ENCODE measurements at regions not wholly inside any gene's neighbourhood (a gene's known extent, or its start where the extent isn't known, plus 50 kb on each side); places are given as distances from the start of the nearest gene placed in this dataset.

DNA sequence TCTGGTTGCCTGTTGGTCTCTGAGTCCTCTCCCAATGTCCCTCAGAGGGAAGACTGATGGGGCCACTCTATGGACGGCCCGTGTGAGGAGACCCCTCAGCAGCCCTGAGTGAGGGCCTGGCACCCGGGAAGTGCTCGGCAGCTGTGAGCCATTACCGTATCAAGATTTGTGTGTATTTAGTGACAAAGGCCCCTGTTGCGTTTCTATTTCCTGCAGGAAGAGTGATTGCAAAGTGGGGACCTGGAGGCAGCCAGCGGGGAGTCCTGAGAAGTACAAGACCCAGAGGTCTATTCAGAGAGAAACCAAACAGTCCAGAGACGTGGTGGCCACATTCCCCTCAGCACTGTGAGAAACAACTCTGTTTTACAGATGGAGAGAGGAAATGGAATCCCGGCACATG lies 51.1 kb upstream of the CHST15 start:
- DNase-seq (ENCODE audit: low read depth), result no peak
- H3K4me3 ChIP-seq (ENCODE audit: low read depth, low read length), result no peak overlapping the region
- TF ChIP-seq, protein P1, sequence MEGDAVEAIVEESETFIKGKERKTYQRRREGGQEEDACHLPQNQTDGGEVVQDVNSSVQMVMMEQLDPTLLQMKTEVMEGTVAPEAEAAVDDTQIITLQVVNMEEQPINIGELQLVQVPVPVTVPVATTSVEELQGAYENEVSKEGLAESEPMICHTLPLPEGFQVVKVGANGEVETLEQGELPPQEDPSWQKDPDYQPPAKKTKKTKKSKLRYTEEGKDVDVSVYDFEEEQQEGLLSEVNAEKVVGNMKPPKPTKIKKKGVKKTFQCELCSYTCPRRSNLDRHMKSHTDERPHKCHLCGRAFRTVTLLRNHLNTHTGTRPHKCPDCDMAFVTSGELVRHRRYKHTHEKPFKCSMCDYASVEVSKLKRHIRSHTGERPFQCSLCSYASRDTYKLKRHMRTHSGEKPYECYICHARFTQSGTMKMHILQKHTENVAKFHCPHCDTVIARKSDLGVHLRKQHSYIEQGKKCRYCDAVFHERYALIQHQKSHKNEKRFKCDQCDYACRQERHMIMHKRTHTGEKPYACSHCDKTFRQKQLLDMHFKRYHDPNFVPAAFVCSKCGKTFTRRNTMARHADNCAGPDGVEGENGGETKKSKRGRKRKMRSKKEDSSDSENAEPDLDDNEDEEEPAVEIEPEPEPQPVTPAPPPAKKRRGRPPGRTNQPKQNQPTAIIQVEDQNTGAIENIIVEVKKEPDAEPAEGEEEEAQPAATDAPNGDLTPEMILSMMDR (IDR thresholded peaks at IDR 0.05; ENCODE audit: control insufficient read depth, extremely low read depth, insufficient read depth), result no peak

DNA sequence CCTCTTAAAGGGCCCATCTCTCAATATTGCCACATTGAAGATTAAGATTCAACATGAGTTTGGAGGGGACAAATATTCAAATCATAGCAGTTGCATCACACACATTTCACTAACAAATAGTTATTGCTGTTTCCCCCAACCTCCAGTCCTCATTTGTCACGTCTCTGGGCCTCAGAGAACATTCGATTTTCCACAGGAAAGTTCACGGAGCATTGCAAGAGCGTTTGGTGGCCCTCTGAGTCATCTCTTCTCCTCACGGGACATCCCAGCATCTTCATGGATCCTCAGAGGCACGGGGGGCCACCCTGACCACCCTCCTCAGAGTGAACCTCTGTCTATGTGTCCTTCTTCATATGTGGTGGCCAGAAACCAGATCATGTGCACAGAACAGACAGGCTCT lies 50.3 kb upstream of the CHST15 start:
- no peak for DNase-seq (ENCODE audit: low read depth)
- TF ChIP-seq, protein P1 (IDR thresholded peaks at IDR 0.05; ENCODE audit: control insufficient read depth, extremely low read depth, insufficient read depth), result no peak
- no peak overlapping the region for H3K4me3 ChIP-seq (ENCODE audit: low read depth, low read length)
